Common myeloid progenitor, CD34-positive (primary cell): ENCODE measurements at regions not wholly inside any gene's neighbourhood (a gene's known extent, or its start where the extent isn't known, plus 50 kb on each side); places are given as distances from the start of the nearest gene placed in this dataset.

ENCODE experiments used
- CTCF ChIA-PET: fragments of 350-600 bp; sonication (Branson Sonifier 250); formaldehyde crosslinking; loops from one replicate; lab custom pipeline; 2021; ENCODE audit warnings: antibody characterized with exemption; lab: Charles Lee
- POLR2A ChIA-PET: fragments of 350-600 bp; sonication (Branson Sonifier 250); formaldehyde crosslinking; loops from one replicate; lab custom pipeline; 2021; ENCODE audit warnings: antibody characterized with exemption; lab: Charles Lee
- DNase-seq, 3 donors: peaks; one replicate each; pipeline versions ENCODE4 v3.0.0 to v3.0.0-alpha.2; 2013
- H3K27ac ChIP-seq, 2 experiments: 1 replicate in 1 of 2; 2 replicates in 1 of 2; pipeline ENCODE4 v1.7.0; 2013; ENCODE audit warnings: inconsistent platforms in 2 of 2, low read length in 2 of 2, mild to moderate bottlenecking in 2 of 2, low read depth in 1 of 2, moderate library complexity in 1 of 2; ENCODE audit not compliant: severe bottlenecking in 2 of 2, insufficient read depth in 1 of 2, poor library complexity in 1 of 2
- H3K27me3 ChIP-seq, 5 experiments: replicated peaks in 2 of 5; 1 replicate in 3 of 5; 2 replicates in 2 of 5; pipeline versions ENCODE4 v1.6.1 to v1.7.0; 2013; ENCODE audit warnings: low read length in 4 of 5, mild to moderate bottlenecking in 2 of 5, moderate library complexity in 2 of 5, inconsistent platforms in 1 of 5; ENCODE audit not compliant: insufficient read depth in 5 of 5, control insufficient read depth in 4 of 5
- H3K36me3 ChIP-seq, 4 experiments: 1 replicate in 2 of 4; 2 replicates in 2 of 4; pipeline versions ENCODE4 v1.6.1 to v1.7.0; 2013; ENCODE audit warnings: low read length in 3 of 4, control low read depth in 1 of 4, mild to moderate bottlenecking in 1 of 4; ENCODE audit not compliant: control insufficient read depth in 4 of 4, insufficient read depth in 4 of 4
- H3K4me1 ChIP-seq, 4 experiments: 1 replicate in 3 of 4; 2 replicates in 1 of 4; pipeline versions ENCODE4 v1.6.1 to v1.7.1; 2013; ENCODE audit warnings: low read length in 3 of 4, mild to moderate bottlenecking in 3 of 4, control low read depth in 1 of 4, inconsistent platforms in 1 of 4, moderate library complexity in 1 of 4; ENCODE audit not compliant: control insufficient read depth in 4 of 4, insufficient read depth in 4 of 4; ENCODE audit errors: control extremely low read depth in 1 of 4
- H3K4me3 ChIP-seq, 7 experiments: 1 replicate in 4 of 7; 2 replicates in 3 of 7; pipeline versions ENCODE4 v1.5.1 to v1.7.0; 2013; ENCODE audit warnings: mild to moderate bottlenecking in 7 of 7, low read length in 6 of 7, moderate library complexity in 6 of 7, inconsistent platforms in 2 of 7, low read depth in 2 of 7, control low read depth in 1 of 7; ENCODE audit not compliant: insufficient read depth in 4 of 7, control insufficient read depth in 1 of 7; ENCODE audit errors: extremely low read depth in 1 of 7
- H3K9me3 ChIP-seq, 5 experiments: 1 replicate in 4 of 5; 2 replicates in 1 of 5; pipeline versions ENCODE4 v1.6.1 to v1.7.1; 2013; ENCODE audit warnings: low read length in 4 of 5, mild to moderate bottlenecking in 2 of 5, inconsistent platforms in 1 of 5, low read depth in 1 of 5, moderate library complexity in 1 of 5; ENCODE audit not compliant: control insufficient read depth in 4 of 5, insufficient read depth in 2 of 5; ENCODE audit errors: control extremely low read depth in 1 of 5
- WGBS: methylation state at CpG from one replicate; pipeline ENCODE4 v1.1.5; 2013; ENCODE audit not compliant: insufficient coverage; 5-methylcytosine and 5-hydroxymethylcytosine counted together

DNA sequence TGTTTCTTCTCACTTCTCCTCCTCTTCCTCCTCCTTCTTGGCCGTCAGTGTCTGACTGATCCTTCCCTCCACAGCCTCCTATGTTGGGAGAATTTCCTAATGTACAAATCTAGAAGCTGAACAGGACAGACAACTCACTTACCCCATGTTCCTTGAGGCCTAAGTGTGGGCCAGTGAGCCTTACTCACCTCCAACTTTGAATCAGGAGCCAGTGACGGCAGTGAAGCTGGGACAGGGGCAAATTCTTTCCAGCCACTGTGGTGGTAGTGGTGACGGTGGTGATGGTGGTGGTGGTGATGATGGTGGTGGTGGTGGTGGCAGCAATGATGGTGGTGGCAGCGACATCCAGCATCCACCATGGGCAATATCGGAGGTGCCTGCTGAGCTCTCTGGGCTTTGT lies 166.3 kb downstream of the FAM43A start:
- H3K4me3 ChIP-seq, result no peak overlapping the region
- no peaks in the 10 kb centered on the region for H3K27me3 ChIP-seq
- peaks cover 0 to 7% (median 3%) of the 10 kb centered on the region in 4 experiments for H3K4me1 ChIP-seq
- no peaks in the 10 kb centered on the region for H3K36me3 ChIP-seq
- ChIA-PET POLR2A (interaction anchor here (0.8 kb wide), 1 partner anchor 13 kb away, joined by 3 read pairs; no protein-coding TSS in a partner anchor), CTCF (interaction anchor here (0.7 kb wide), 1 partner anchor 10 kb away, joined by 3 read pairs; no protein-coding TSS in a partner anchor)
- no peak overlapping the region for H3K27ac ChIP-seq
- WGBS, result 100% methylated on average over 2 of the region's 5 CpGs
- DNase-seq, result no peak
- H3K9me3 ChIP-seq, result no peaks in the 10 kb centered on the region

DNA sequence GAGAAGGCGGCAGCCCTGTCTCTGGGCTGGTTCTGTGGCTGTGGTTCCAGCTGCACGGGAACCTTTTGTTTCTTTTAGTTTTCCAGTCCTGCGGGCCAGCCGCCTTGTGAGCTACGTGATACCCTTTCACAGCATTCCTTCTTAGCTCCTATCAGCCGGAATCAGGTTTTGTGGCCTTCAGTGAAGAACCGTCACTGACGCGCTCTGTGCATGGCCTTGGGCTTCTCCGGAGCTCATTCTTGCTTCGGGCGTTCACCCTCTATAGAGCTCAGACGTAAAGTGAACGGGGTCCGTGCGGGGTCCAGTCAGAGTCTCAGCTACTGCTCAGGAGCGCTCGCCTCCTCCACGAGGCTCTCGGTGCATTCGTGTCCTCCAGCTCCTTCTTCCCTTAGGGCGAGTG lies 166.7 kb downstream of the FAM43A start:
- POLR2A ChIA-PET, result interaction anchor here (0.8 kb wide), 1 partner anchor 13 kb away, joined by 3 read pairs; no protein-coding TSS in a partner anchor
- no peaks in the 10 kb centered on the region for H3K27me3 ChIP-seq

GRCh38 chr3:194852831-194853508 lies 167.3 kb downstream of the FAM43A start:
- ChIA-PET CTCF (interaction anchor here (0.8 to 1.5 kb wide), 3 partner anchors 10 to 71 kb away, joined by 3 to 5 read pairs (median 3); no protein-coding TSS in a partner anchor), POLR2A (interaction anchor here (0.8 kb wide), 1 partner anchor 12 kb away, joined by 3 read pairs; no protein-coding TSS in a partner anchor)
- Histone ChIP-seq H3K36me3 (no peaks in the 10 kb centered on the region), H3K4me3 (no peak overlapping the region), H3K9me3 (no peaks in the 10 kb centered on the region), H3K4me1 (peaks cover 0 to 7% (median 3%) of the 10 kb centered on the region in 4 experiments), H3K27me3 (no peaks in the 10 kb centered on the region), H3K27ac (no peak overlapping the region)
- WGBS, result 60% methylated on average over 15 of the region's 16 CpGs
- peak in 2 of 3 donors; percentile 12 to 22 for DNase-seq

More for the DNA sequence above, 166.7 kb downstream of the FAM43A start:
- CTCF ChIA-PET, result interaction anchor here (0.7 to 1.5 kb wide), 3 partner anchors 9 to 10 kb away, joined by 3 to 5 read pairs (median 3); no protein-coding TSS in a partner anchor
- 92% methylated on average over 18 of the region's 22 CpGs for whole genome bisulfite sequencing
- H3K9me3 ChIP-seq, result no peaks in the 10 kb centered on the region
- no peak for DNase-seq
- H3K4me3 ChIP-seq, result no peak overlapping the region
- H3K4me1 ChIP-seq, result peaks cover 0 to 7% (median 3%) of the 10 kb centered on the region in 4 experiments
- no peak overlapping the region for H3K27ac ChIP-seq
- H3K36me3 ChIP-seq, result no peaks in the 10 kb centered on the region

DNA sequence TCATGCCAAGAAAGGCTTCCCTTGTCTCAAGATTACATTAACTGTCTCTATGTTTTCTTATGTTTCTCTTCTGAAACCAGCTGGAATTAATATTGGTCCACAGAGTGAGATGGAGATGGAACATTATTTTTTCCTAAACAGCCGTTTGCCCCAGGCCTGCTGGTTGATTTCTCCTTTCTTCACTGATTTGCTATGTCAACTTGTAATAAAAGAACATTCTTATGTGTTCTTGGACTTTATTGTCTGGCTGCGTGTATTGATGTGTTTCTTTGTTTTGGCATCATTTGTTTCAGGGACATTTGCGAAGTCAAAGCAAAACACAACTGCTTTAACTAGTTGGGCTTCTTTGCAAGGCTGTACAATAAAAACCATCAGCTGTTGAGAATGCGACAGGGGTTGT lies 168.5 kb downstream of the FAM43A start:
- POLR2A ChIA-PET, result no interaction called here
- CTCF ChIA-PET, result interaction anchor here (1.0 to 1.1 kb wide), 2 partner anchors 16 to 205 kb away, joined by 3 read pairs; no protein-coding TSS in a partner anchor
- Histone ChIP-seq H3K27me3 (no peaks in the 10 kb centered on the region), H3K4me3 (no peak overlapping the region), H3K27ac (no peak overlapping the region), H3K9me3 (no peaks in the 10 kb centered on the region), H3K36me3 (no peaks in the 10 kb centered on the region), H3K4me1 (peaks cover 0 to 7% (median 3%) of the 10 kb centered on the region in 4 experiments)
- 100% methylated on average over 2 of the region's 4 CpGs for WGBS
- no peak for DNase-seq

DNA sequence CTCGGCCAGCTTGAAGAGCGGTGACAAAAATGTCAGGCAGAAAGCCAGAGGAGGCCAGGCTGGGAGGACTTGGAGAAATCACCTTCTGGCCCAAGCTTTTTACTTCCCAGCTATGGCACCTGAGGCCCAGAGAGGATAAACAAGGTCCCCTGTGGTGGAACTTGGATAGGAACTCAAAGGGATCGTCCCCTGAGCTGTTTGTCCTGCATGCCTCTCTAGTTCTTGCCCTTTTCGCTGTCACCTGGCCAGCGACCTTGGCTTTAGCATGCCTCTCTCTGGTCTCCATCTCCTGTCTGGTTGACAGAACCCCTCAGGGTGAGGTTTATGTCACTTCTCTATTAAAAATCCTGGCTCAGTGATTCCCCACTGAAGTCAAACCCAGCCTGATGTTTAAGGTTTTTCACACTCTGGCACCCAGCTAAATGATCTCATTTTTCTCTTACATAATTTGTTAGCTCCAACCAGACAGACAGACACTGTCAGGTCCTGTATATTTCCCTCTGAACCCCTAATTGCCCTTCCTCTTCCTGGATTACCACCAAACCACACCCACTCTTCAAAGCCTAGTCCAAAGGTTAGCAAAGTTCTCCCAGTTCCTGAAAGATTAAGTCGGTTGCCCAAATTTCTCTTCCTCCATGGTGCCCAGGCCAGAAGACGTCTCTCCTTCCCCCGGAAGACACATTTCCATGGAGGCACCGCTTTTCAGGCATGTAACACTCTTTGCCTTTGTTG lies 169.1 kb downstream of the FAM43A start:
- H3K27me3 ChIP-seq, result no peaks in the 10 kb centered on the region
- no peak overlapping the region for H3K4me3 ChIP-seq
- H3K4me1 ChIP-seq, result peaks cover 0 to 7% (median 3%) of the 10 kb centered on the region in 4 experiments
- ChIA-PET CTCF (interaction anchor here (1.0 kb wide), 1 partner anchor 205 kb away, joined by 3 read pairs; no protein-coding TSS in a partner anchor), POLR2A (no interaction called here)
- H3K27ac ChIP-seq, result no peak overlapping the region
- no peaks in the 10 kb centered on the region for H3K36me3 ChIP-seq
- 96% methylated on average over 9 of the region's 9 CpGs for WGBS
- no peaks in the 10 kb centered on the region for H3K9me3 ChIP-seq
- DNase-seq, result no peak

GRCh38 chr3:194856296-194856695 lies 170.6 kb downstream of the FAM43A start:
- ChIA-PET CTCF (no interaction called here), POLR2A (no interaction called here)
- Histone ChIP-seq H3K36me3 (no peaks in the 10 kb centered on the region), H3K9me3 (no peaks in the 10 kb centered on the region), H3K4me3 (no peak overlapping the region), H3K27me3 (no peaks in the 10 kb centered on the region), H3K4me1 (peaks cover 0 to 7% (median 3%) of the 10 kb centered on the region in 4 experiments), H3K27ac (no peak overlapping the region)
- 100% methylated on average over 7 of the region's 7 CpGs for WGBS
- DNase-seq, result no peak
